ENCODE measurements at regions not wholly inside any gene's neighbourhood (a gene's known extent, or its start where the extent isn't known, plus 50 kb on each side); places are given as distances from the start of the nearest gene placed in this dataset.
"Not testable (repeated sequence)": the region's sequence is repeated elsewhere in the genome, so short reads cannot be mapped to it uniquely, and the experiment has no call there.

- no peak overlapping the region for H3K4me2 ChIP-seq (ENCODE audit: low read length)
- no peak overlapping the region for H2AFZ ChIP-seq (ENCODE audit: low read depth, low read length)
- H3K9ac ChIP-seq (ENCODE audit: low read length), result no peak overlapping the region
- H3K79me2 ChIP-seq (ENCODE audit: low read length), result no peaks in the 10 kb centered on the region
- no peaks in the 10 kb centered on the region for H3K4me1 ChIP-seq (ENCODE audit: low read length)
- no peaks in the 10 kb centered on the region for H3K27me3 ChIP-seq (ENCODE audit: low read depth, low read length)
- no peak overlapping the region for H3K4me3 ChIP-seq (ENCODE audit: low read length)
- H3K9me3 ChIP-seq (ENCODE audit: insufficient read depth, low read length), result no peaks in the 10 kb centered on the region
- no peak overlapping the region for H3K27ac ChIP-seq (ENCODE audit: low read length)
- no peaks in the 10 kb centered on the region for H3K36me3 ChIP-seq (replicated peaks; ENCODE audit: low read depth, low read length)
- TF ChIP-seq CTCF (IDR thresholded peaks at IDR 0.05; ENCODE audit: low read depth, low read length) (no peak), EZH2phosphoT487 (IDR thresholded peaks at IDR 0.05; ENCODE audit: low read depth) (no peak)
- H4K20me1 ChIP-seq (ENCODE audit: insufficient read depth, low read length), result no peaks in the 10 kb centered on the region
Measured at GRCh38 chr11:24181395-24182047, 315.3 kb upstream of the LUZP2 start.

- H3K27ac ChIP-seq (ENCODE audit: low read length); H3K9ac ChIP-seq (ENCODE audit: low read length); H3K27me3 ChIP-seq (ENCODE audit: low read depth, low read length); H3K4me3 ChIP-seq (ENCODE audit: low read length); H2AFZ ChIP-seq (ENCODE audit: low read depth, low read length); H3K4me2 ChIP-seq (ENCODE audit: low read length); H4K20me1 ChIP-seq (ENCODE audit: insufficient read depth, low read length); H3K36me3 ChIP-seq (replicated peaks; ENCODE audit: low read depth, low read length); H3K4me1 ChIP-seq (ENCODE audit: low read length); H3K79me2 ChIP-seq (ENCODE audit: low read length); H3K9me3 ChIP-seq (ENCODE audit: insufficient read depth, low read length): not testable (repeated sequence)
Measured at GRCh38 chr11:24185535-24185934, 311.3 kb upstream of the LUZP2 start.

GRCh38 chr11:24196733-24197132 is 300.1 kb upstream of the LUZP2 start:
- H4K20me1 ChIP-seq (ENCODE audit: insufficient read depth, low read length), result no peaks in the 10 kb centered on the region

GRCh38 chr11:24198481-24198880 is 298.4 kb upstream of the LUZP2 start:
- Histone ChIP-seq H3K27ac (ENCODE audit: low read length) (no peak overlapping the region), H3K9me3 (ENCODE audit: insufficient read depth, low read length) (no peaks in the 10 kb centered on the region), H3K36me3 (replicated peaks; ENCODE audit: low read depth, low read length) (no peaks in the 10 kb centered on the region), H3K4me1 (ENCODE audit: low read length) (no peaks in the 10 kb centered on the region), H2AFZ (ENCODE audit: low read depth, low read length) (no peak overlapping the region), H3K27me3 (ENCODE audit: low read depth, low read length) (no peaks in the 10 kb centered on the region), H4K20me1 (ENCODE audit: insufficient read depth, low read length) (no peaks in the 10 kb centered on the region), H3K79me2 (ENCODE audit: low read length) (no peaks in the 10 kb centered on the region), H3K9ac (ENCODE audit: low read length) (no peak overlapping the region), H3K4me3 (ENCODE audit: low read length) (no peak overlapping the region), H3K4me2 (ENCODE audit: low read length) (no peak overlapping the region)
- TF ChIP-seq EZH2phosphoT487 (IDR thresholded peaks at IDR 0.05; ENCODE audit: low read depth) (no peak), CTCF (IDR thresholded peaks at IDR 0.05; ENCODE audit: low read depth, low read length) (no peak)

More at GRCh38 chr11:24196733-24197132, 300.1 kb upstream of the LUZP2 start:
- Histone ChIP-seq H3K27me3 (ENCODE audit: low read depth, low read length) (no peaks in the 10 kb centered on the region), H3K4me3 (ENCODE audit: low read length) (no peak overlapping the region), H3K9me3 (ENCODE audit: insufficient read depth, low read length) (no peaks in the 10 kb centered on the region), H3K36me3 (replicated peaks; ENCODE audit: low read depth, low read length) (no peaks in the 10 kb centered on the region), H3K27ac (ENCODE audit: low read length) (no peak overlapping the region), H3K4me2 (ENCODE audit: low read length) (no peak overlapping the region), H2AFZ (ENCODE audit: low read depth, low read length) (no peak overlapping the region), H3K4me1 (ENCODE audit: low read length) (no peaks in the 10 kb centered on the region), H3K9ac (ENCODE audit: low read length) (no peak overlapping the region), H3K79me2 (ENCODE audit: low read length) (no peaks in the 10 kb centered on the region)
- TF ChIP-seq CTCF (IDR thresholded peaks at IDR 0.05; ENCODE audit: low read depth, low read length), result no peak
- no peak for TF ChIP-seq EZH2phosphoT487 (IDR thresholded peaks at IDR 0.05; ENCODE audit: low read depth)
